ENCODE measurements at regions not wholly inside any gene's neighbourhood (a gene's known extent, or its start where the extent isn't known, plus 50 kb on each side); places are given as distances from the start of the nearest gene placed in this dataset.

- Histone ChIP-seq H3K4me3 (no peak overlapping the region), H3K9me3 (0 out of 3 replicates have a peak, but pooled peaks cover 8% of the 10 kb centered on the region), H3K4me1 (no peaks in the 10 kb centered on the region), H3K4me2 (no peak overlapping the region), H3K27ac (no peak overlapping the region)
- ChIA-PET CTCF (no interaction called here), POLR2A (no interaction called here)
- ATAC-seq, result no peak
- no peak for TF ChIP-seq FOSB (CRISPR knock-in tag; IDR thresholded peaks at IDR 0.05)
- TF ChIP-seq KDM1A (IDR thresholded peaks at IDR 0.05; ENCODE audit: low read depth), result no peak
- TF ChIP-seq EP300 (IDR thresholded peaks at IDR 0.05), result no peak
- no peak for TF ChIP-seq BHLHE40 (IDR thresholded peaks at IDR 0.05; ENCODE audit: low read depth, low read length)
- no peak for TF ChIP-seq EHMT2 (IDR thresholded peaks at IDR 0.05; ENCODE audit: low read depth)
- TF ChIP-seq CBX8 (IDR thresholded peaks at IDR 0.05), result no peak
- TF ChIP-seq MAX (IDR thresholded peaks at IDR 0.05), result no peak
- no peak for TF ChIP-seq ZSCAN20 (CRISPR knock-in tag; IDR thresholded peaks at IDR 0.05)
- TF ChIP-seq HMGXB4 (CRISPR knock-in tag; IDR thresholded peaks at IDR 0.05; ENCODE audit: borderline replicate concordance), result no peak
- DNase-seq (ENCODE audit: low read depth in 1 of 2, low spot score in 1 of 2), result no peak
- 24% methylated on average over 2 of the region's 2 CpGs for WGBS (ENCODE audit: missing lambda C conversion rate)
- FAIRE-seq, result no peak
These were observed 744.4 kb upstream of the FANCL start for GRCh38 chr2:58985541-58985940.

- Histone ChIP-seq H3K9me3 (0 out of 3 replicates have a peak, but pooled peaks cover 5% of the 10 kb centered on the region), H3K27ac (no peak overlapping the region), H3K4me2 (no peak overlapping the region), H3K4me1 (no peaks in the 10 kb centered on the region), H3K4me3 (no peak overlapping the region)
- ATAC-seq (no peak), FAIRE-seq (no peak), DNase-seq (ENCODE audit: low read depth in 1 of 2, low spot score in 1 of 2) (no peak)
- 3% methylated on average over 1 of the region's 1 CpG for WGBS (ENCODE audit: missing lambda C conversion rate)
- ChIA-PET CTCF (no interaction called here), POLR2A (no interaction called here)
- TF ChIP-seq ELK1 (IDR thresholded peaks at IDR 0.05; ENCODE audit: low read depth, low read length), result no peak
These were observed 743.6 kb upstream of the FANCL start for GRCh38 chr2:58984731-58985130.

- no peak overlapping the region for H3K4me3 ChIP-seq
- 75% methylated on average over 4 of the region's 4 CpGs for WGBS (ENCODE audit: missing lambda C conversion rate)
- no peak for DNase-seq (ENCODE audit: low read depth in 1 of 2, low spot score in 1 of 2)
- no peak for ATAC-seq
- ChIA-PET CTCF (no interaction called here), POLR2A (no interaction called here)
- no peaks in the 10 kb centered on the region for H3K9me3 ChIP-seq
- TF ChIP-seq MAZ (IDR thresholded peaks at IDR 0.05; ENCODE audit: borderline replicate concordance, low read depth, low read length) (no peak), HDAC2 (IDR thresholded peaks at IDR 0.05) (no peak), RARB (CRISPR knock-in tag; IDR thresholded peaks at IDR 0.05) (no peak)
- no peak for FAIRE-seq
- H3K4me2 ChIP-seq, result no peak overlapping the region
- no peaks in the 10 kb centered on the region for H3K4me1 ChIP-seq
- H3K27ac ChIP-seq, result no peak overlapping the region
These were observed 742.0 kb upstream of the FANCL start for GRCh38 chr2:58983111-58983510.

- POLR2A ChIA-PET, result no interaction called here
- CTCF ChIA-PET, result no interaction called here
- FAIRE-seq, result no peak
These were observed 740.1 kb upstream of the FANCL start for GRCh38 chr2:58981237-58981636.

More at GRCh38 chr2:58981237-58981636, 740.1 kb upstream of the FANCL start:
- no peak overlapping the region for H3K27ac ChIP-seq
- H3K4me1 ChIP-seq, result no peaks in the 10 kb centered on the region
- no peak overlapping the region for H3K4me2 ChIP-seq
- ATAC-seq, result no peak
- 67% methylated on average over 7 of the region's 7 CpGs for WGBS (ENCODE audit: missing lambda C conversion rate)
- no peak overlapping the region for H3K4me3 ChIP-seq
- no peaks in the 10 kb centered on the region for H3K9me3 ChIP-seq
- TF ChIP-seq TP53 (CRISPR knock-in tag; IDR thresholded peaks at IDR 0.05) (no peak), ELK1 (IDR thresholded peaks at IDR 0.05; ENCODE audit: low read depth, low read length) (no peak), EHMT2 (IDR thresholded peaks at IDR 0.05; ENCODE audit: low read depth) (no peak), FOXS1 (CRISPR knock-in tag; IDR thresholded peaks at IDR 0.05) (no peak), RFX5 (IDR thresholded peaks at IDR 0.05) (no peak), ZSCAN20 (CRISPR knock-in tag; IDR thresholded peaks at IDR 0.05) (no peak), FOSL2 (IDR thresholded peaks at IDR 0.05) (no peak), FOSL2 (CRISPR knock-in tag; IDR thresholded peaks at IDR 0.05) (no peak), HES2 (IDR thresholded peaks at IDR 0.05) (no peak), CEBPB (IDR thresholded peaks at IDR 0.05) (no peak), NPAS2 (CRISPR knock-in tag; IDR thresholded peaks at IDR 0.05; ENCODE audit: borderline replicate concordance) (no peak), HOXB5 (CRISPR knock-in tag; IDR thresholded peaks at IDR 0.05) (no peak), CHD2 (IDR thresholded peaks at IDR 0.05; ENCODE audit: low read length, partially characterized antibody) (no peak), KDM1A (IDR thresholded peaks at IDR 0.05; ENCODE audit: low read depth) (no peak), FOSB (CRISPR knock-in tag; IDR thresholded peaks at IDR 0.05) (no peak), HOXA7 (CRISPR knock-in tag; IDR thresholded peaks at IDR 0.05) (no peak), KDM5A (IDR thresholded peaks at IDR 0.05) (no peak), HOXB13 (CRISPR knock-in tag; IDR thresholded peaks at IDR 0.05; ENCODE audit: low read depth) (no peak)
- DNase-seq (ENCODE audit: low read depth in 1 of 2, low spot score in 1 of 2), result no peak

Measured in A549 (cell line).